ENCODE measurements at regions not wholly inside any gene's neighbourhood (a gene's known extent, or its start where the extent isn't known, plus 50 kb on each side); places are given as distances from the start of the nearest gene placed in this dataset.
A peak's percentile ranks its signal among the peaks of the same experiment; 100 is the strongest.

DNA sequence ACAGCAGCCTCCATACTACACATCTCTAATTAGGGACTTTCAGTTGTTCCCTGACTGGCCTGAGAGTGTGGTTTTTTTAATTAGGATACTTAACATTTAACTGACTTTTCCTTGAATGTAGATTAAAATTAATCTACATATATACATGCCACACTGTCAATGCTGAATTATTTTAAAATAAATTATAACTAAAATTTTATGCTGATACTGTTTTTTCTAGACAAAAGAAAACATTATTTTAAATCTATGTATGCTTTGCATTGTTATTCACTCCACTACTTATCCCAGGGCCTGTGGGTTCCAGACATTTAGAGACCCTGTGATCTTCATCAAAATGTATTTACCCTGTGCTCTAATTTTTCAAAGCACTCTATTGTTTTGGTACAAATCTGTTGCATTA is 496.0 kb upstream of the MAP2 start:
- intact Hi-C loops (cut with DNase I), result no loop called here
- no peak for TF ChIP-seq CTCF (IDR thresholded peaks at IDR 0.05; ENCODE audit: borderline replicate concordance, extremely low read depth, insufficient read depth)
- no peaks in the 10 kb centered on the region for H3K9me3 ChIP-seq (ENCODE audit: control insufficient read depth in 2 of 3, insufficient read depth in 1 of 3, low read length in 3 of 3)
- FAIRE-seq, result no peak
- DNase-seq, result no peak
- no peaks in the 10 kb centered on the region for H3K4me1 ChIP-seq (ENCODE audit: control insufficient read depth in 2 of 3, insufficient read depth in 2 of 3, low read depth in 1 of 3, low read length in 3 of 3)
- H3K27ac ChIP-seq (ENCODE audit: low read depth in 2 of 2, low read length in 2 of 2), result no peak overlapping the region
- H3K9ac ChIP-seq (ENCODE audit: low read length in 3 of 3), result no peak overlapping the region
- no peaks in the 10 kb centered on the region for H3K36me3 ChIP-seq (ENCODE audit: control insufficient read depth in 2 of 3, insufficient read depth in 3 of 3, low read length in 3 of 3)
- no peak overlapping the region for H3K4me3 ChIP-seq (ENCODE audit: low read length in 3 of 3)
- H3K27me3 ChIP-seq (ENCODE audit: control insufficient read depth, insufficient read depth, low read length), result no peaks in the 10 kb centered on the region

- Histone ChIP-seq H3K27me3 (ENCODE audit: control insufficient read depth, insufficient read depth, low read length) (no peaks in the 10 kb centered on the region), H3K36me3 (ENCODE audit: control insufficient read depth in 2 of 3, insufficient read depth in 3 of 3, low read length in 3 of 3) (no peaks in the 10 kb centered on the region), H3K9ac (ENCODE audit: low read length in 3 of 3) (no peak overlapping the region), H3K27ac (ENCODE audit: low read depth in 2 of 2, low read length in 2 of 2) (no peak overlapping the region), H3K4me3 (ENCODE audit: low read length in 3 of 3) (no peak overlapping the region), H3K4me1 (ENCODE audit: control insufficient read depth in 2 of 3, insufficient read depth in 2 of 3, low read depth in 1 of 3, low read length in 3 of 3) (no peaks in the 10 kb centered on the region), H3K9me3 (ENCODE audit: control insufficient read depth in 2 of 3, insufficient read depth in 1 of 3, low read length in 3 of 3) (no peaks in the 10 kb centered on the region)
- TF ChIP-seq CTCF (IDR thresholded peaks at IDR 0.05; ENCODE audit: borderline replicate concordance, extremely low read depth, insufficient read depth), result no peak
- FAIRE-seq, result no peak
- peak in 2 of 5 donors; percentile 10 to 39 for DNase-seq
- intact Hi-C loops (cut with DNase I), result no loop called here
Observed at GRCh38 chr2:208929139-208929864, 494.5 kb upstream of the MAP2 start.

DNA sequence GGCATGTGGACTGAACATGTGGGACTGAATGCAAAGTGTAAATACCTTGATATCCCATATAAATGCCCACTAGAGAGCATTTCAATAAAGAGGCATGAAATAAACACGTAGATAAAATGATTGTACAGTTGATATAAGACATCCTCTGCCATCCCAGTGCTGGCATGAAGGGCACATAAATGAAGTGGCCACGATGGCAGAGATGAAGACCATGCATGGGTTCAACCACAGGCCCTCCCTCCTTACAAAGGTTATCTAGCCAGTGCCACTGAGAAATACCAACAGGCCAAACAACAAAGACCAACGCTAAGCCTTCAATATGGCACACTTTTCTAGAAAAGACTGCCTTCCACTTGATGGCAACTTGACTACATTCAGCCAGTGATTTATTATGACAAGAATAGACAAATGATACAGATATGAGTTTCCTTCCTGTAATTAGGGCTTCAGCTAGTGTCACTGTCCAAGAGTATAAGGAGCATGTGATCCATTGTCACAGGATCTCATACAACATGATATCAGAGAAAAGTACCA is 493.9 kb upstream of the MAP2 start:
- DNase-seq (no peak), FAIRE-seq (no peak)
- H3K27ac ChIP-seq (ENCODE audit: low read depth in 2 of 2, low read length in 2 of 2), result no peak overlapping the region
- H3K36me3 ChIP-seq (ENCODE audit: control insufficient read depth in 2 of 3, insufficient read depth in 3 of 3, low read length in 3 of 3), result no peaks in the 10 kb centered on the region
- no peaks in the 10 kb centered on the region for H3K4me1 ChIP-seq (ENCODE audit: control insufficient read depth in 2 of 3, insufficient read depth in 2 of 3, low read depth in 1 of 3, low read length in 3 of 3)
- H3K4me3 ChIP-seq (ENCODE audit: low read length in 3 of 3), result no peak overlapping the region
- no peaks in the 10 kb centered on the region for H3K27me3 ChIP-seq (ENCODE audit: control insufficient read depth, insufficient read depth, low read length)
- H3K9ac ChIP-seq (ENCODE audit: low read length in 3 of 3), result no peak overlapping the region
- no peak for TF ChIP-seq CTCF (IDR thresholded peaks at IDR 0.05; ENCODE audit: borderline replicate concordance, extremely low read depth, insufficient read depth)
- no peaks in the 10 kb centered on the region for H3K9me3 ChIP-seq (ENCODE audit: control insufficient read depth in 2 of 3, insufficient read depth in 1 of 3, low read length in 3 of 3)
- intact Hi-C loops (cut with DNase I), result no loop called here

All from kidney (tissue), 13 donors.